SK-N-SH (cell line): ENCODE measurements at regions not wholly inside any gene's neighbourhood (a gene's known extent, or its start where the extent isn't known, plus 50 kb on each side); places are given as distances from the start of the nearest gene placed in this dataset.

ENCODE experiments used
- CTCF ChIA-PET: fragments of 300-600, 350-600 bp; formaldehyde crosslinking; extraction: SDS; loops from one replicate; lab custom pipeline; 2021; lab: Yijun Ruan, JAX
- POLR2A ChIA-PET: fragments of 350-600 bp; sonication (Branson Sonifier 250); formaldehyde crosslinking; extraction: SDS; loops from one replicate; lab custom pipeline; 2020; ENCODE audit warnings: antibody characterized with exemption, inconsistent platforms; lab: Yijun Ruan, JAX
- DNase-seq: peaks from one replicate; pipeline ENCODE4 v3.0.0; 2012
- H2AFZ ChIP-seq: fragments of 200-600 bp; sonication (generic); 2 replicates; pipeline ENCODE4 v1.8.1; 2016; ENCODE audit warnings: antibody characterized with exemption, mild to moderate bottlenecking, low read depth
- H3F3A ChIP-seq: fragments of 200-600 bp; sonication (generic); replicated peaks from 2 replicates; pipeline ENCODE3; 2016; ENCODE audit warnings: antibody characterized with exemption, mild to moderate bottlenecking; ENCODE audit not compliant: insufficient read depth
- H3K27ac ChIP-seq, 2 experiments: fragments of 200-500 bp in 1 of 2; fragments of 200-600 bp in 1 of 2; sonication (Bioruptor generic) in 1 of 2; sonication (generic), shearing (Covaris generic) in 1 of 2; 2 replicates each; pipeline versions ENCODE4 v1.5.1 to v1.6.1; 2014 to 2016; ENCODE audit warnings: low read depth in 2 of 2, inconsistent platforms in 1 of 2, low read length in 1 of 2, mild to moderate bottlenecking in 1 of 2, mixed read lengths in 1 of 2
- H3K27me3 ChIP-seq: fragments of 200-600 bp; sonication (generic), shearing (Covaris generic); 2 replicates; pipeline ENCODE4 v1.6.1; 2016; ENCODE audit warnings: mixed run types; ENCODE audit not compliant: insufficient read depth
- H3K36me3 ChIP-seq, 2 experiments: fragments of 200-500 bp in 1 of 2; fragments of 200-600 bp in 1 of 2; sonication (Bioruptor generic) in 1 of 2; sonication (generic) in 1 of 2; replicated peaks in 1 of 2; 2 replicates each; pipeline versions ENCODE3 to v1.5.1; 2014 to 2016; ENCODE audit warnings: low read length in 1 of 2, mild to moderate bottlenecking in 1 of 2; ENCODE audit not compliant: insufficient read depth in 2 of 2, control insufficient read depth in 1 of 2
- H3K4me1 ChIP-seq, 2 experiments: fragments of 200-500 bp in 1 of 2; fragments of 200-600 bp in 1 of 2; sonication (Bioruptor generic) in 1 of 2; sonication (generic), shearing (Covaris generic) in 1 of 2; 2 replicates each; pipeline versions ENCODE4 v1.5.1 to v1.6.1; 2014 to 2016; ENCODE audit warnings: low read depth in 1 of 2, low read length in 1 of 2, mixed run types in 1 of 2; ENCODE audit not compliant: insufficient read depth in 2 of 2, control insufficient read depth in 1 of 2
- H3K4me2 ChIP-seq: fragments of 200-600 bp; sonication (generic), shearing (Covaris generic); 2 replicates; pipeline ENCODE4 v1.6.1; 2017; ENCODE audit warnings: mixed run types
- H3K4me3 ChIP-seq, 2 experiments: fragments of 200-500 bp in 1 of 2; fragments of 200-600 bp in 1 of 2; sonication (Bioruptor generic) in 1 of 2; sonication (generic), shearing (Covaris generic) in 1 of 2; 2 replicates each; pipeline versions ENCODE4 v1.5.1 to v1.8.1; 2014 to 2016; ENCODE audit warnings: low read depth in 2 of 2, inconsistent platforms in 1 of 2, low read length in 1 of 2, mild to moderate bottlenecking in 1 of 2, mixed read lengths in 1 of 2, moderate library complexity in 1 of 2
- H3K79me2 ChIP-seq: fragments of 200-600 bp; sonication (generic); 2 replicates; pipeline ENCODE4 v1.8.1; 2017; ENCODE audit warnings: mild to moderate bottlenecking; ENCODE audit not compliant: insufficient read depth
- H3K9ac ChIP-seq: fragments of 200-600 bp; sonication (generic); 2 replicates; pipeline ENCODE4 v1.6.1; 2017; ENCODE audit warnings: mixed run types
- H3K9me2 ChIP-seq: fragments of 200-600 bp; sonication (generic); 2 replicates; pipeline ENCODE4 v1.6.1; 2017; ENCODE audit warnings: mixed run types
- H3K9me3 ChIP-seq: fragments of 200-600 bp; sonication (generic); 2 replicates; pipeline ENCODE4 v1.6.1; 2017; ENCODE audit warnings: mixed run types, mild to moderate bottlenecking, moderate library complexity
- H4K20me1 ChIP-seq: fragments of 200-600 bp; sonication (generic); 2 replicates; pipeline ENCODE4 v1.6.1; 2017; ENCODE audit warnings: mild to moderate bottlenecking, mixed run types; ENCODE audit not compliant: insufficient read depth
- CHD2 ChIP-seq: fragments of 150-350 bp; IDR thresholded peaks from 2 replicates; pipeline ENCODE4 v1.6.1; 2018; ENCODE audit warnings: low read length; ENCODE audit not compliant: partially characterized antibody
- EZH2phosphoT487 ChIP-seq: fragments of 200-600 bp; sonication (generic); IDR thresholded peaks from 2 replicates; pipeline ENCODE4 v1.6.1; 2017; ENCODE audit warnings: low read depth, mixed run types, mild to moderate bottlenecking, antibody characterized with exemption, moderate library complexity, borderline replicate concordance
- FOSL2 ChIP-seq: IDR thresholded peaks from 2 replicates; pipeline ENCODE4 v1.4.0; 2012; ENCODE audit warnings: low read depth, mild to moderate bottlenecking, moderate library complexity, borderline replicate concordance
- FOXJ3 ChIP-seq: sonication (generic); formaldehyde crosslinking; IDR thresholded peaks from 2 replicates; pipeline ENCODE4 v1.5.1; 2020; ENCODE audit warnings: mild to moderate bottlenecking, missing genetic modification reagents
- FOXM1 ChIP-seq: IDR thresholded peaks from 2 replicates; pipeline ENCODE4 v1.4.0; 2012; ENCODE audit warnings: low read depth, mild to moderate bottlenecking
- NFIC ChIP-seq: IDR thresholded peaks from 2 replicates; pipeline ENCODE4 v1.4.0; 2012; ENCODE audit warnings: borderline replicate concordance
- REST ChIP-seq: IDR thresholded peaks from 2 replicates; pipeline ENCODE4 v1.6.1; 2012; ENCODE audit warnings: mild to moderate bottlenecking, low read depth, low read length, moderate library complexity
- RFX5 ChIP-seq: IDR thresholded peaks from 2 replicates; pipeline ENCODE4 v1.6.1; 2012; ENCODE audit warnings: mild to moderate bottlenecking, improper control_type of control experiment, low read length
- SMC3 ChIP-seq: IDR thresholded peaks from 2 replicates; pipeline ENCODE4 v1.6.1; 2012; ENCODE audit warnings: low read depth, low read length, improper control_type of control experiment
- YY1 ChIP-seq: IDR thresholded peaks from 2 replicates; pipeline ENCODE4 v1.4.0; 2012; ENCODE audit warnings: low read depth, mild to moderate bottlenecking
- ZBTB33 ChIP-seq: IDR thresholded peaks from 2 replicates; pipeline ENCODE4 v1.4.0; 2012; ENCODE audit warnings: low read depth, borderline replicate concordance
- WGBS: methylation state at CpG from one replicate; pipeline ENCODE4 v1.1.6; 2017; ENCODE audit warnings: low lambda C conversion rate; 5-methylcytosine and 5-hydroxymethylcytosine counted together

DNA sequence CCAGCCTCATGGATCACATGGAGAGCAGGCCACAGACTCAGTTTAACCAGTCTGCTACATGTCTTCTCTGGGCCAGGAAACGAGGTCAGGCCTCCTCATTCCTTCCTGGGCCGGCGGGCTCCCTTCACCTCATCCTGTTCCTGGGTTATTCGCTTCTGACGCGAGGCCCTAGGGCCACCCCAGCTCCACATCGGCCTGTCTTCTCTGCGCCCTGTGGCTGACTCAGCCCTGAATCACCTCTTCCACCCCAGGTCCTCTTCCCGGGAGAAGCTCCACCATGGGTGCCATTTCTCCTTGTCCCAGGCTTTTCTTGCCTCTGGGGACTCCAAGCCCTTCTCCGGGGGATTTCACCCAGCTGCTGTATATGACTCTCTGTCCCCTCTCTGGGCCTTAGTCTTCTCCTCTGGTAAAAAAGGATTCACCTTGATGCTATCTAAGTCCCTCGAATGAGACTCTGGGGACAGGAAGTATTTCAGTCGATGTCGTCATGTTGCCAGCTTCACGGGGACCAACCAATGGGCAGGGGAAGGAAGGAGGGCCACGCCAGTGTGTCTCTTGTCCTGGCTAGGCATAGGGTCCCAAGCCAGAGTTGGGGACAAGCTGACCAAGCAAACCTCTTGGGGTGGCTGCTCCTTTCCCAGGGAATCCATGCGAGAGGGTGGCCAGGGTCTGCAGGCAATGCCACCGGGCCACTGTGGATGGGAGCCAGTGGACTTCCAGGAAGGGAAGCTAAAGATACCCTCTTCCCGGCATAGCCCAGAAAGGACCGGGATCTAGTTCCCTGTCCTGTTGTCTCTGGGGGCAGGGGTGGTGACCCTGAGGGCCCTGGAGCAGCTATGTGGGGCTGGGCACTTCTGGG lies 58.7 kb downstream of the SOCS3 start:
- H3K9me3 ChIP-seq: no peaks in the 10 kb centered on the region
- ChIA-PET CTCF (interaction anchor here (0.6 to 1.5 kb wide), 8 partner anchors 11 to 1496 kb away, joined by 3 to 6 read pairs (median 3); no protein-coding TSS in a partner anchor), POLR2A (no interaction called here)
- no peak overlapping the region for H3K4me2 ChIP-seq
- no peaks in the 10 kb centered on the region for H4K20me1 ChIP-seq
- H3K79me2 ChIP-seq: no peaks in the 10 kb centered on the region
- H2AFZ ChIP-seq: peak overlapping the region; percentile 87
- no peak overlapping the region for H3K27ac ChIP-seq
- H3K4me3 ChIP-seq: no peak overlapping the region
- WGBS: 83% methylated on average over 18 of the region's 19 CpGs
- H3K9ac ChIP-seq: no peak overlapping the region
- no peaks in the 10 kb centered on the region for H3K9me2 ChIP-seq
- DNase-seq: no peak
- TF ChIP-seq RFX5 (no peak), CHD2 (no peak), ZBTB33 (no peak), FOSL2 (no peak), FOXJ3 (CRISPR knock-in tag) (no peak), REST (no peak), EZH2phosphoT487 (no peak), SMC3 (no peak), FOXM1 (no peak), NFIC (no peak), YY1 (no peak)
- H3K4me1 ChIP-seq: peaks cover 0 to 5% of the 10 kb centered on the region in 2 experiments; a peak in 1 of 4 replicates
- no peaks in the 10 kb centered on the region for H3K36me3 ChIP-seq
- no peaks in the 10 kb centered on the region for H3F3A ChIP-seq
- no peaks in the 10 kb centered on the region for H3K27me3 ChIP-seq
